ENCODE measurements at regions not wholly inside any gene's neighbourhood (a gene's known extent, or its start where the extent isn't known, plus 50 kb on each side); places are given as distances from the start of the nearest gene placed in this dataset.

DNA sequence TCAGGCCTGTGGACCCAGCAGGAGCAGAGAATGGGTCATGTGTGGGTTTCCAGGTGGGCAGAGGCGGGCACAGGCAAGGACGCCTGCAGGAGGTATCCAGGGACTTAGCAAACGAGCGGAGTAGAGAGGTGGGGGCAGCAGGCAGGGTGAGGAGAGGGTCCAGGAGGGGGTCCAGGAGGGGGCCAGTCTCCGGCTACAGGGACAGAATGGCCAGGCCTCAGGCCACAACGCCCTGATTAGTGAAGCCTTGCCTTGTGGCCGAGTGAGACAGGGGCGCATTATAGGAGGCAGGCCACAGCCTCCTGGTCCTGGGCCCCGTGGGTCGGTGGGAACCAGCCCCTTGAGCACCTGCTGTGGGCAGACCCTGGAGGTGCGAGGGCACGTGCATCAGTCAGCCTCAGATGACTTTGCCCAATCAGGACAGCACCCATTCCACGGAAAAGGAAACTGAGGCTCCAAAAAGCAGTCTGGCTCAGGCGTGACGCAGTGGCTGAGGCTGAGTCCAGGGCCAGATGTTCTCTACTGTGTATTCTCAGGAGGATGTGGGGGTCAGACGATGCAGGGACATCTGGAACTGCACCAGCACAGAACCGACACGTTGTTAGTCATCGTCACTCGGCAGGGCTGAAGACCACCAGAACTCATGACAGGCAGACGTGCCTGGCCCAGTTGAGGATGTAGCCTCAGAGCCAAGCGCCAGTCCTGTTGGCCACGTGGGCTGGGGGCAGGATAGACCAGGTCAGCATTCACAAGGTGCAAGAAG lies 113.7 kb downstream of the CRYAA start:
- ChIA-PET POLR2A (ENCODE audit: low non-redundant PET) (interaction anchor here (0.6 kb wide), 1 partner anchor 10 kb away, joined by 21 read pairs; no protein-coding TSS in a partner anchor), CTCF (no interaction called here)
- intact Hi-C loops (cut with micrococcal nuclease; ENCODE audit: unreplicated experiment) = no loop called here
- TF ChIP-seq, protein P1, sequence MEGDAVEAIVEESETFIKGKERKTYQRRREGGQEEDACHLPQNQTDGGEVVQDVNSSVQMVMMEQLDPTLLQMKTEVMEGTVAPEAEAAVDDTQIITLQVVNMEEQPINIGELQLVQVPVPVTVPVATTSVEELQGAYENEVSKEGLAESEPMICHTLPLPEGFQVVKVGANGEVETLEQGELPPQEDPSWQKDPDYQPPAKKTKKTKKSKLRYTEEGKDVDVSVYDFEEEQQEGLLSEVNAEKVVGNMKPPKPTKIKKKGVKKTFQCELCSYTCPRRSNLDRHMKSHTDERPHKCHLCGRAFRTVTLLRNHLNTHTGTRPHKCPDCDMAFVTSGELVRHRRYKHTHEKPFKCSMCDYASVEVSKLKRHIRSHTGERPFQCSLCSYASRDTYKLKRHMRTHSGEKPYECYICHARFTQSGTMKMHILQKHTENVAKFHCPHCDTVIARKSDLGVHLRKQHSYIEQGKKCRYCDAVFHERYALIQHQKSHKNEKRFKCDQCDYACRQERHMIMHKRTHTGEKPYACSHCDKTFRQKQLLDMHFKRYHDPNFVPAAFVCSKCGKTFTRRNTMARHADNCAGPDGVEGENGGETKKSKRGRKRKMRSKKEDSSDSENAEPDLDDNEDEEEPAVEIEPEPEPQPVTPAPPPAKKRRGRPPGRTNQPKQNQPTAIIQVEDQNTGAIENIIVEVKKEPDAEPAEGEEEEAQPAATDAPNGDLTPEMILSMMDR (conservative IDR thresholded peaks at IDR 0.05; ENCODE audit: low read depth, low read length) = no peak
- no peak for TF ChIP-seq EZH2 (IDR thresholded peaks at IDR 0.05; ENCODE audit: borderline replicate concordance, low read depth, low read length, poor library complexity, severe bottlenecking)
- Histone ChIP-seq H3K9me3 (ENCODE audit: low read depth, low read length, poor library complexity, severe bottlenecking) (no peaks in the 10 kb centered on the region), H3K4me1 (ENCODE audit: insufficient read depth, low read length, poor library complexity, severe bottlenecking) (no peaks in the 10 kb centered on the region), H3K27me3 (replicated peaks; ENCODE audit: insufficient read depth, low read depth, low read length, poor library complexity) (no peaks in the 10 kb centered on the region), H3K36me3 (ENCODE audit: insufficient read depth, low read length, poor library complexity, severe bottlenecking) (no peaks in the 10 kb centered on the region), H3K27ac (ENCODE audit: low read depth, low read length, poor library complexity, severe bottlenecking) (no peak overlapping the region), H3K4me3 (ENCODE audit: low read depth, low read length, poor library complexity, severe bottlenecking) (no peak overlapping the region)
- no TSS peak for BruUV-seq (replicated peaks)
- no peak for DNase-seq (ENCODE audit: low spot score)

DNA sequence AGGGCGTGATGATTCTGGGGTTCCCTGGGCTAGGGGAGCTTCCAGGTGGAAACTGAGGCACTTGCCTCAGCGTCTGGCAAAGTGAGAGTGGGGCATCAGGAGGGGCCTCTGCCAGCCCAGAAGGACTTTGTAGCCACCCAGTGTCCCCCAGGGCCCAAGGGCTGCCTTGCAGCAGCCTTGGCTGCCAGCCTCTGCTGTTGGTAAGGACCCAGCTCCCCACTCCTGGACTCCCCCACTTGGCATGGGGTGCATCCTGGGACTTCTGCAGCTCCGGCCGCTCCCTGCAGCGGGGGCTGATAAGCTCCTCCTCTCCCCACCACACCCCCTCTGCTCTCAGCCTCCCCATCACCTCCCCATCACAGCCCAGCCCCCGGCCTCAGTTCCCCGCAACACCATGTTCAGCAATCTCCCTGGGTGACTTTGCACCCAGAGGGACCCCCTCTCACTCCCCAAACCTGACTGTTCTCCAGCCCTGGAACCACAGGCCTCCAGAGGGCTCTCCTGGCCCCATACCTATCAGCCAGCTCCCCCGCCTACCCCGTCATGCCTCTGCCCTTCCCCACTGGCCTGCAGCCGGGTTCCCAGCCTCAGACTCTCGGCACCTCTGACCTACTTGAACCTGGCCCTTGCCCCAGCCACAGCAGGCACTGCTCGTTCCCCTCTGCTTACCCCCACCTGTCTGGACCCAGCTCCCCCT lies 113.0 kb downstream of the CRYAA start:
- no peaks in the 10 kb centered on the region for H3K36me3 ChIP-seq (ENCODE audit: insufficient read depth, low read length, poor library complexity, severe bottlenecking)
- no peaks in the 10 kb centered on the region for H3K27me3 ChIP-seq (replicated peaks; ENCODE audit: insufficient read depth, low read depth, low read length, poor library complexity)
- CTCF ChIA-PET = no interaction called here
- no peaks in the 10 kb centered on the region for H3K9me3 ChIP-seq (ENCODE audit: low read depth, low read length, poor library complexity, severe bottlenecking)
- DNase-seq (ENCODE audit: low spot score) = no peak
- POLR2A ChIA-PET (ENCODE audit: low non-redundant PET) = no interaction called here
- no TSS peak for BruUV-seq (replicated peaks)
- H3K4me3 ChIP-seq (ENCODE audit: low read depth, low read length, poor library complexity, severe bottlenecking) = no peak overlapping the region
- TF ChIP-seq, protein P1 (conservative IDR thresholded peaks at IDR 0.05; ENCODE audit: low read depth, low read length) = no peak
- TF ChIP-seq EZH2 (IDR thresholded peaks at IDR 0.05; ENCODE audit: borderline replicate concordance, low read depth, low read length, poor library complexity, severe bottlenecking) = no peak
- no peak overlapping the region for H3K27ac ChIP-seq (ENCODE audit: low read depth, low read length, poor library complexity, severe bottlenecking)
- intact Hi-C loops (cut with micrococcal nuclease; ENCODE audit: unreplicated experiment) = no loop called here
- no peaks in the 10 kb centered on the region for H3K4me1 ChIP-seq (ENCODE audit: insufficient read depth, low read length, poor library complexity, severe bottlenecking)

DNA sequence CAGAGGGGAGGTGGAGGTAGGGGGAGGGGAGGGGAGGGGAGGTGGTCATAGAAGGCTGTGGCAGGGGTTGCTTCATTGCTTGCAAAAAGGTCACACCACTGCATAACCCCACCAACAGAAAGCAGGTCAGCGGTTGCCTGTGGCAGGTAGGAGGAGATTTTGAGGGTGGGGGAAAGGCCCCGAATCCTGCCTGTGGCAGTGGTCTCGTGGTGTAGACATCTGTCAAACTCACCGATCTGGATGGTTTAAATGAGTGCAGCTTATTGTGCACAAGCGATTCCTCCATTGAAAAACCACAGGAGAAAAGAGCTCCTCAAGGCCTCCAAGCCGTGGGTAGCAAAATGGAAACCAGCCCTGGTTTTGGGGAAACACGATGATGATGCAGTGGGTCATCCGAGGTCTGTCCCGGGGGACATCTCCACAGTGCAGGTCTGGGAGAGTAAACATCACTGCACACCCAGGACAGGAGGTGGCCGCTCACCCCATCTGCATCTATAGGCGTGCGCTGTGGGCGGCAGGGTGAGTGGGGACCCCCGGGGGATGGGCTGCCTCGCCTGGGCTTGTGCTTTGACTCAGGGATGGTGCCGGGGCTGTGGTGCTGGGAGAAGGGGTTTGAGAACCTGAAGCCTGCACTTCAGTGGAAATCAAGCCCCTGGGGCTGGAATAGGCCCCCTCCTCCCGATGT lies 112.3 kb downstream of the CRYAA start:
- intact Hi-C loops (cut with micrococcal nuclease; ENCODE audit: unreplicated experiment) = no loop called here
- Histone ChIP-seq H3K27me3 (replicated peaks; ENCODE audit: insufficient read depth, low read depth, low read length, poor library complexity) (no peaks in the 10 kb centered on the region), H3K4me1 (ENCODE audit: insufficient read depth, low read length, poor library complexity, severe bottlenecking) (no peaks in the 10 kb centered on the region), H3K4me3 (ENCODE audit: low read depth, low read length, poor library complexity, severe bottlenecking) (no peak overlapping the region), H3K36me3 (ENCODE audit: insufficient read depth, low read length, poor library complexity, severe bottlenecking) (no peaks in the 10 kb centered on the region), H3K27ac (ENCODE audit: low read depth, low read length, poor library complexity, severe bottlenecking) (no peak overlapping the region), H3K9me3 (ENCODE audit: low read depth, low read length, poor library complexity, severe bottlenecking) (no peaks in the 10 kb centered on the region)
- POLR2A ChIA-PET (ENCODE audit: low non-redundant PET) = no interaction called here
- CTCF ChIA-PET = no interaction called here
- DNase-seq (ENCODE audit: low spot score) = no peak
- no TSS peak for BruUV-seq (replicated peaks)
- TF ChIP-seq EZH2 (IDR thresholded peaks at IDR 0.05; ENCODE audit: borderline replicate concordance, low read depth, low read length, poor library complexity, severe bottlenecking) = no peak
- TF ChIP-seq, protein P1 (conservative IDR thresholded peaks at IDR 0.05; ENCODE audit: low read depth, low read length) = no peak

Measured in A673 (cell line).